OCI-LY7 (cell line): ENCODE measurements at regions not wholly inside any gene's neighbourhood (a gene's known extent, or its start where the extent isn't known, plus 50 kb on each side); places are given as distances from the start of the nearest gene placed in this dataset.

ENCODE experiments used
- BruUV-seq: library from RNA; stranded (reverse); fragments of 400-500 nt; replicated peaks from 2 replicates; lab custom pipeline; 2021; lab: Mats Ljungman, UMichigan
- CTCF ChIA-PET: fragments of 300-600 bp; sonication (Branson Sonifier 250); formaldehyde crosslinking; loops from one replicate; lab custom pipeline; 2022; ENCODE audit warnings: antibody characterized with exemption; ENCODE audit not compliant: unreplicated experiment; lab: Charles Lee
- POLR2A ChIA-PET: fragments of 300-600 bp; sonication (Branson Sonifier 250); formaldehyde crosslinking; loops from one replicate; lab custom pipeline; 2022; ENCODE audit warnings: antibody characterized with exemption; lab: Charles Lee
- DNase-seq: peaks from one replicate; pipeline ENCODE4 v3.0.0-alpha.2; 2015; ENCODE audit warnings: low spot score
- H2AFZ ChIP-seq: fragments of 200-600 bp; sonication (generic), shearing (Covaris generic); 2 replicates; pipeline ENCODE4 v1.6.1; 2014; ENCODE audit warnings: mild to moderate bottlenecking, antibody characterized with exemption, low read length, moderate library complexity
- H3K27ac ChIP-seq: fragments of 200-600 bp; sonication (generic); 2 replicates; pipeline ENCODE4 v1.5.1; 2014; ENCODE audit warnings: mixed run types, low read depth, mild to moderate bottlenecking, moderate library complexity, low read length, inconsistent platforms; ENCODE audit not compliant: poor library complexity, severe bottlenecking
- H3K36me3 ChIP-seq: fragments of 200-600 bp; sonication (generic); 2 replicates; pipeline ENCODE4 v1.6.1; 2014; ENCODE audit warnings: mild to moderate bottlenecking, antibody characterized with exemption, low read length, moderate library complexity, mixed read lengths; ENCODE audit not compliant: insufficient read depth
- H3K4me1 ChIP-seq: fragments of 200-600 bp; sonication (generic); 2 replicates; pipeline ENCODE4 v1.5.1; 2014; ENCODE audit warnings: mild to moderate bottlenecking, low read length; ENCODE audit not compliant: insufficient read depth, poor library complexity, severe bottlenecking
- H3K4me2 ChIP-seq: fragments of 200-600 bp; sonication (generic); 2 replicates; pipeline ENCODE4 v1.6.1; 2014; ENCODE audit warnings: mild to moderate bottlenecking, low read length
- H3K4me3 ChIP-seq: fragments of 200-600 bp; sonication (generic); 2 replicates; pipeline ENCODE4 v1.5.1; 2014; ENCODE audit warnings: mild to moderate bottlenecking, low read depth, low read length; ENCODE audit not compliant: poor library complexity, severe bottlenecking
- H3K79me2 ChIP-seq: fragments of 200-600 bp; sonication (generic); 2 replicates; pipeline ENCODE4 v1.6.1; 2016; ENCODE audit warnings: low read depth, mild to moderate bottlenecking, low read length, moderate library complexity, mixed read lengths; ENCODE audit not compliant: insufficient read depth
- H3K9me2 ChIP-seq: fragments of 200-600 bp; sonication (generic); 2 replicates; pipeline ENCODE4 v1.6.1; 2016; ENCODE audit warnings: mild to moderate bottlenecking, low read length, mixed read lengths; ENCODE audit not compliant: insufficient read depth
- H3K9me3 ChIP-seq: fragments of 200-600 bp; sonication (generic); 2 replicates; pipeline ENCODE4 v1.6.1; 2014; ENCODE audit warnings: mild to moderate bottlenecking, mixed run types, low read length, mixed read lengths
- H4K20me1 ChIP-seq: fragments of 200-600 bp; sonication (generic); 2 replicates; pipeline ENCODE4 v1.6.1; 2014; ENCODE audit warnings: mild to moderate bottlenecking, antibody characterized with exemption, low read length, moderate library complexity, mixed read lengths; ENCODE audit not compliant: insufficient read depth
- EZH2phosphoT487 ChIP-seq: fragments of 200-600 bp; sonication (generic); IDR thresholded peaks from 2 replicates; pipeline ENCODE4 v1.6.1; 2018; ENCODE audit warnings: low read depth, borderline replicate concordance, mild to moderate bottlenecking, mixed run types, antibody characterized with exemption, low read length, moderate library complexity, mixed read lengths
- intact Hi-C: fragments of 100-400 bp; cut with micrococcal nuclease; formaldehyde crosslinking; loops from one replicate; pipeline ENCODE4 v1.10.0; 2022; ENCODE audit not compliant: unreplicated experiment
- TF ChIP-seq, protein P1 (sequence below): fragments of 200-600 bp; sonication (generic); conservative IDR thresholded peaks from 2 replicates; pipeline ENCODE4 v1.5.1; 2014; ENCODE audit warnings: mild to moderate bottlenecking, antibody characterized with exemption, low read length, moderate library complexity, mixed read lengths

DNA sequence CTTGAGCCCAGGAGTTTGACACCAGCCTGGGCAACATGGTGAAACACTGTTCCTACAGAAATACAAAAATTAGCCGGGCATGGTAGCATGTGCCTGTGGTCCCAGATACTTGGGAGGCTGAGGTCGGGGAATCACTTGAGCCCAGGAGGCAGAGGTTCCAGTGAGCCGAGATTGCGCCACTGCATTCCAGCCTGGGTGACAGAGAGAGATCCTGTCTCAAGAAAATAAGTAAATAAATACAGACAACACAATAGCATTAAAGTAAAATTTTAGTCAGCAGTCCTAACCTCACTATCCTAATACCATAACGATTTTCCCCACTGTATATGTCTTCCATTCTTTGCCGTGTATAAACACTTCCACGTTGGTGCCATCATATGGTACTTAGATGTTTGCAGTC is 83.0 kb upstream of the MBOAT2 start:
- H3K9me3 ChIP-seq = no peaks in the 10 kb centered on the region
- no peaks in the 10 kb centered on the region for H3K79me2 ChIP-seq
- DNase-seq = no peak
- H3K27ac ChIP-seq = no peak overlapping the region
- BruUV-seq = no TSS peak
- no peak overlapping the region for H3K4me2 ChIP-seq
- no peaks in the 10 kb centered on the region for H4K20me1 ChIP-seq
- H3K9me2 ChIP-seq = no peaks in the 10 kb centered on the region
- intact Hi-C loops = no loop called here
- ChIA-PET POLR2A (no interaction called here), CTCF (no interaction called here)
- no peak overlapping the region for H2AFZ ChIP-seq
- no peak overlapping the region for H3K4me3 ChIP-seq
- no peaks in the 10 kb centered on the region for H3K4me1 ChIP-seq
- TF ChIP-seq EZH2phosphoT487 = no peak
- TF ChIP-seq, protein P1, sequence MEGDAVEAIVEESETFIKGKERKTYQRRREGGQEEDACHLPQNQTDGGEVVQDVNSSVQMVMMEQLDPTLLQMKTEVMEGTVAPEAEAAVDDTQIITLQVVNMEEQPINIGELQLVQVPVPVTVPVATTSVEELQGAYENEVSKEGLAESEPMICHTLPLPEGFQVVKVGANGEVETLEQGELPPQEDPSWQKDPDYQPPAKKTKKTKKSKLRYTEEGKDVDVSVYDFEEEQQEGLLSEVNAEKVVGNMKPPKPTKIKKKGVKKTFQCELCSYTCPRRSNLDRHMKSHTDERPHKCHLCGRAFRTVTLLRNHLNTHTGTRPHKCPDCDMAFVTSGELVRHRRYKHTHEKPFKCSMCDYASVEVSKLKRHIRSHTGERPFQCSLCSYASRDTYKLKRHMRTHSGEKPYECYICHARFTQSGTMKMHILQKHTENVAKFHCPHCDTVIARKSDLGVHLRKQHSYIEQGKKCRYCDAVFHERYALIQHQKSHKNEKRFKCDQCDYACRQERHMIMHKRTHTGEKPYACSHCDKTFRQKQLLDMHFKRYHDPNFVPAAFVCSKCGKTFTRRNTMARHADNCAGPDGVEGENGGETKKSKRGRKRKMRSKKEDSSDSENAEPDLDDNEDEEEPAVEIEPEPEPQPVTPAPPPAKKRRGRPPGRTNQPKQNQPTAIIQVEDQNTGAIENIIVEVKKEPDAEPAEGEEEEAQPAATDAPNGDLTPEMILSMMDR = no peak
- H3K36me3 ChIP-seq = no peaks in the 10 kb centered on the region

DNA sequence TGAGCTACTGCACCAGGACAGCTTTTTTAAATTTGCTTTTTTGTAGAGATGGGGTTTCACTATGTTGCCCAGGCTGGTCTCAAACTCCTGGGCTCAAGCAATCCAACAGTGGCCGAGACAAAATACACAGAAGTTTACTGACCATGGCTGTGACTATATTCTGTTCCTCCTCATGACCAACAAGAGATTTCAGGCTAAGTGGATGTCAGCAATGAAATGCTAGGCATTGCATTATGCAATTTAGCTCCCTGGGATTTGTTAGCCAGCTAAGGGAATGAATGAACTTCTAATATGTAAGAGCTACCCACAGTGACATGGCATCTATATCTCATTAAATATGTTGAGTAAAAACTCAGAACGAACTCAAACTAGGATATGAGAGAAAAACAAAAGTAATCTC is 81.9 kb upstream of the MBOAT2 start:
- TF ChIP-seq, protein P1 = no peak
- TF ChIP-seq EZH2phosphoT487 = no peak
- Histone ChIP-seq H3K9me2 (no peaks in the 10 kb centered on the region), H3K9me3 (no peaks in the 10 kb centered on the region), H4K20me1 (no peaks in the 10 kb centered on the region), H3K79me2 (no peaks in the 10 kb centered on the region), H2AFZ (no peak overlapping the region), H3K36me3 (no peaks in the 10 kb centered on the region), H3K4me3 (no peak overlapping the region), H3K27ac (no peak overlapping the region), H3K4me2 (no peak overlapping the region), H3K4me1 (no peaks in the 10 kb centered on the region)
- no TSS peak for BruUV-seq
- POLR2A ChIA-PET = no interaction called here
- no peak for DNase-seq
- CTCF ChIA-PET = no interaction called here
- intact Hi-C loops = no loop called here

DNA sequence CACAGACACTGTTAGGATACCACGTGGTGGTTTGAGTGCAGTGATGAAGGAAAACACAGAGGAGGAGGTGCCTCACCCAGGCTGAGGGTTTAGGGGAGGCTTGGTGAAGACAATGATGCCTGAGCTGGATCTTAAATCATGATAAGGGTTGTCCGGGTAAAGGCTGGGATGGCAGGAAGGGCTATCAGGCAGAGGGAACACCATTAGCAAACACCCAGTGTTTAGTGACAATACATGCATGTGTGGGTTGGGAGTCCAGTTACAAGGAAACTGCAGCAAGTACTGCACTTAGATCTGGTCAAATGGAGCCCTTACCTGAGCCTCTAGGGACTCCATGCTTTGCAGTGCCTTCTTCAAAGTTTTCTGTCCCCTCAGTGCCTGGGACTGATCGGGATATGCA is 79.8 kb upstream of the MBOAT2 start:
- POLR2A ChIA-PET = no interaction called here
- no peaks in the 10 kb centered on the region for H3K4me1 ChIP-seq
- H3K36me3 ChIP-seq = no peaks in the 10 kb centered on the region
- CTCF ChIA-PET = no interaction called here
- TF ChIP-seq, protein P1 = no peak
- TF ChIP-seq EZH2phosphoT487 = no peak
- intact Hi-C loops = no loop called here
- no peaks in the 10 kb centered on the region for H3K79me2 ChIP-seq
- H3K9me3 ChIP-seq = no peaks in the 10 kb centered on the region
- no peak overlapping the region for H3K4me2 ChIP-seq
- H3K4me3 ChIP-seq = no peak overlapping the region
- no peak overlapping the region for H3K27ac ChIP-seq
- H4K20me1 ChIP-seq = no peaks in the 10 kb centered on the region
- no peaks in the 10 kb centered on the region for H3K9me2 ChIP-seq
- DNase-seq = no peak
- no TSS peak for BruUV-seq
- no peak overlapping the region for H2AFZ ChIP-seq
